Neural progenitor cell (in vitro differentiated cells): ENCODE measurements at regions not wholly inside any gene's neighbourhood (a gene's known extent, or its start where the extent isn't known, plus 50 kb on each side); places are given as distances from the start of the nearest gene placed in this dataset.
A peak's percentile ranks its signal among the peaks of the same experiment; 100 is the strongest.
"Not testable (repeated sequence)": the region's sequence is repeated elsewhere in the genome, so short reads cannot be mapped to it uniquely, and the experiment has no call there.

Experiments used
- DNase-seq: peaks from one replicate; pipeline ENCODE4 v3.0.0-alpha.2; 2016; ENCODE audit warnings: low spot score
- H2AFZ ChIP-seq: fragments of 200-600 bp; sonication (generic); replicated peaks from 2 replicates; pipeline ENCODE4 v1.6.1; 2016; ENCODE audit warnings: antibody characterized with exemption
- H3F3A ChIP-seq: fragments of 200-600 bp; sonication (generic); 2 replicates; pipeline ENCODE4 v1.6.1; 2016; ENCODE audit warnings: antibody characterized with exemption, low read depth
- H3K27ac ChIP-seq: fragments of 200-600 bp; sonication (generic); 2 replicates; pipeline ENCODE4 v1.5.1; 2016; ENCODE audit warnings: mild to moderate bottlenecking
- H3K27me3 ChIP-seq: fragments of 200-600 bp; sonication (generic); 2 replicates; pipeline ENCODE4 v1.6.1; 2016; ENCODE audit warnings: mild to moderate bottlenecking, moderate library complexity
- H3K36me3 ChIP-seq: fragments of 200-600 bp; sonication (generic); 2 replicates; pipeline ENCODE4 v1.5.1; 2016
- H3K4me1 ChIP-seq: fragments of 200-600 bp; sonication (generic); 2 replicates; pipeline ENCODE4 v1.6.1; 2016; ENCODE audit warnings: mixed run types
- H3K4me2 ChIP-seq: fragments of 200-600 bp; sonication (generic); 2 replicates; pipeline ENCODE4 v1.6.1; 2016
- H3K4me3 ChIP-seq: fragments of 200-600 bp; sonication (generic); 2 replicates; pipeline ENCODE4 v1.5.1; 2016
- H3K79me2 ChIP-seq: fragments of 200-600 bp; sonication (generic); 2 replicates; pipeline ENCODE4 v1.6.1; 2016; ENCODE audit warnings: low read depth
- H3K9ac ChIP-seq: fragments of 200-600 bp; sonication (generic); 2 replicates; pipeline ENCODE4 v1.6.1; 2016
- H3K9me3 ChIP-seq: fragments of 200-600 bp; sonication (generic); 2 replicates; pipeline ENCODE4 v1.5.1; 2016; ENCODE audit warnings: low read depth
- H4K20me1 ChIP-seq: fragments of 200-600 bp; sonication (generic); 2 replicates; pipeline ENCODE4 v1.6.1; 2016; ENCODE audit warnings: low read depth
- H3K27ac Mint-ChIP-seq: 3 replicates; pipeline ENCODE4 v1.8.0; 2021; ENCODE audit warnings: mixed read lengths
- H3K27me3 Mint-ChIP-seq: 2 replicates; pipeline ENCODE4 v1.8.0; 2022; ENCODE audit warnings: low read depth, mild to moderate bottlenecking, inconsistent platforms, moderate library complexity, mixed read lengths; ENCODE audit not compliant: insufficient read depth
- H3K36me3 Mint-ChIP-seq: 3 replicates; pipeline ENCODE4 v1.8.0; 2021; ENCODE audit warnings: mixed read lengths
- H3K4me1 Mint-ChIP-seq: 3 replicates; pipeline ENCODE4 v1.8.0; 2021; ENCODE audit warnings: mixed read lengths
- H3K4me3 Mint-ChIP-seq: 3 replicates; pipeline ENCODE4 v1.8.0; 2021; ENCODE audit warnings: mild to moderate bottlenecking, moderate library complexity, mixed read lengths
- H3K9me3 Mint-ChIP-seq: 3 replicates; pipeline ENCODE4 v1.8.0; 2020; ENCODE audit warnings: mixed read lengths
- CTCF ChIP-seq: fragments of 200-600 bp; sonication (generic); IDR thresholded peaks from 2 replicates; pipeline ENCODE4 v1.5.1; 2017; ENCODE audit warnings: antibody characterized with exemption, mild to moderate bottlenecking
- EZH2 ChIP-seq: fragments of 200-600 bp; sonication (generic); IDR thresholded peaks from 2 replicates; pipeline ENCODE4 v1.6.1; 2017; ENCODE audit warnings: antibody characterized with exemption, mild to moderate bottlenecking, moderate library complexity
- EZH2phosphoT487 ChIP-seq: fragments of 200-600 bp; sonication (generic); IDR thresholded peaks from 2 replicates; pipeline ENCODE4 v1.6.1; 2017; ENCODE audit warnings: antibody characterized with exemption

GRCh38 chr2:194289712-194290346 is 1367.2 kb upstream of the SLC39A10 start:
- Histone ChIP-seq H3K4me2 (no peak overlapping the region), H3F3A (no peaks in the 10 kb centered on the region), H2AFZ (peak overlapping the region; percentile 36), H3K36me3 (no peaks in the 10 kb centered on the region), H3K9ac (no peak overlapping the region), H3K4me3 (no peak overlapping the region), H4K20me1 (no peaks in the 10 kb centered on the region), H3K79me2 (no peaks in the 10 kb centered on the region), H3K27me3 (no peaks in the 10 kb centered on the region), H3K27ac (no peak overlapping the region), H3K9me3 (no peaks in the 10 kb centered on the region), H3K4me1 (no peaks in the 10 kb centered on the region)
- Mint-ChIP-seq H3K9me3 (no peaks in the 10 kb centered on the region), H3K4me1 (no peaks in the 10 kb centered on the region), H3K36me3 (no peaks in the 10 kb centered on the region), H3K27ac (no peak overlapping the region), H3K4me3 (no peak overlapping the region), H3K27me3 (no peaks in the 10 kb centered on the region)
- no peak for TF ChIP-seq EZH2phosphoT487
- TF ChIP-seq CTCF, result no peak
- no peak for TF ChIP-seq EZH2
- no peak for DNase-seq

GRCh38 chr2:194276667-194277066 is 1380.4 kb upstream of the SLC39A10 start:
- H3K27me3 ChIP-seq, H3K4me3 Mint-ChIP-seq, H3K4me3 ChIP-seq, H3K4me1 Mint-ChIP-seq, H3K36me3 Mint-ChIP-seq, H3K9me3 ChIP-seq, H3K9ac ChIP-seq, H3K27me3 Mint-ChIP-seq, H3K79me2 ChIP-seq, H2AFZ ChIP-seq, H4K20me1 ChIP-seq, H3K36me3 ChIP-seq, H3K4me1 ChIP-seq, H3K4me2 ChIP-seq, H3K27ac Mint-ChIP-seq, H3K27ac ChIP-seq, H3F3A ChIP-seq, DNase-seq, H3K9me3 Mint-ChIP-seq: not testable (repeated sequence)

GRCh38 chr2:194271293-194271961 is 1385.6 kb upstream of the SLC39A10 start:
- no peaks in the 10 kb centered on the region for H3F3A ChIP-seq
- no peaks in the 10 kb centered on the region for H3K4me1 ChIP-seq
- Mint-ChIP-seq H3K36me3 (no peaks in the 10 kb centered on the region), H3K27ac (no peak overlapping the region), H3K27me3 (no peaks in the 10 kb centered on the region), H3K9me3 (no peaks in the 10 kb centered on the region), H3K4me1 (no peaks in the 10 kb centered on the region), H3K4me3 (no peak overlapping the region)
- no peaks in the 10 kb centered on the region for H3K9me3 ChIP-seq
- no peaks in the 10 kb centered on the region for H3K79me2 ChIP-seq
- DNase-seq, result no peak
- no peak overlapping the region for H2AFZ ChIP-seq
- H3K9ac ChIP-seq, result no peak overlapping the region
- H4K20me1 ChIP-seq, result no peaks in the 10 kb centered on the region
- H3K27me3 ChIP-seq, result no peaks in the 10 kb centered on the region
- H3K36me3 ChIP-seq, result no peaks in the 10 kb centered on the region
- TF ChIP-seq EZH2 (no peak), CTCF (no peak), EZH2phosphoT487 (no peak)
- no peak overlapping the region for H3K4me3 ChIP-seq
- H3K4me2 ChIP-seq, result no peak overlapping the region
- H3K27ac ChIP-seq, result no peak overlapping the region

GRCh38 chr2:194270648-194271047 is 1386.4 kb upstream of the SLC39A10 start:
- Histone ChIP-seq H2AFZ (no peak overlapping the region), H4K20me1 (no peaks in the 10 kb centered on the region), H3K79me2 (no peaks in the 10 kb centered on the region), H3K9me3 (no peaks in the 10 kb centered on the region), H3K4me2 (no peak overlapping the region), H3K27me3 (no peaks in the 10 kb centered on the region), H3K27ac (no peak overlapping the region), H3K36me3 (no peaks in the 10 kb centered on the region), H3K9ac (no peak overlapping the region), H3F3A (no peaks in the 10 kb centered on the region), H3K4me1 (no peaks in the 10 kb centered on the region), H3K4me3 (no peak overlapping the region)
- Mint-ChIP-seq H3K4me3 (no peak overlapping the region), H3K4me1 (no peaks in the 10 kb centered on the region), H3K36me3 (no peaks in the 10 kb centered on the region), H3K27ac (no peak overlapping the region), H3K27me3 (no peaks in the 10 kb centered on the region), H3K9me3 (no peaks in the 10 kb centered on the region)
- DNase-seq, result no peak
- no peak for TF ChIP-seq EZH2phosphoT487
- TF ChIP-seq EZH2, result no peak
- TF ChIP-seq CTCF, result no peak
